ENCODE measurements at regions not wholly inside any gene's neighbourhood (a gene's known extent, or its start where the extent isn't known, plus 50 kb on each side); places are given as distances from the start of the nearest gene placed in this dataset.
A peak's percentile ranks its signal among the peaks of the same experiment; 100 is the strongest.
"Not testable (repeated sequence)": the region's sequence is repeated elsewhere in the genome, so short reads cannot be mapped to it uniquely, and the experiment has no call there.

DNA sequence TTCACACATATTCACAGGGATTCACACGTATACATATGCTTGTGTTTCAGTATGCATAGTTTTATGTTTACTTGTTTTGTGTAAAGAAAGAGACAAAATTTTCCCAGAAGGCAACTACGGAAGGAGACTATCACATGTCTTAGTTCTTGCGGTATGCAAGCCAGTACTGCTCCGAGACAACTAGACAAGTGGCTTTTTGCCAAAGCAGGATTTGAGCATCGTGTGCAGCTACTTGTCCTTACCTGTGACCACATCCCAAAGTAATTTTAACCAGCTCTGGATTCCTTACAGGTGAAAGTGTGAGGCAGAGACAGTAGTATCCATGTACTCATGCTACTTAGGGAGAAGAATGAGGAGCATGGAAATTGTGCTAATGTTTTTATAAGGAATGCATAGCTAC lies 591.4 kb upstream of the NR2F2 start:
- in situ Hi-C loops (cut with HindIII; ENCODE audit: low pct_ligation_motif_present, low pct_unique_long_range_greater_than_20kb, low sequenced_read_pairs): no loop called here
- no peak for DNase-seq

DNA sequence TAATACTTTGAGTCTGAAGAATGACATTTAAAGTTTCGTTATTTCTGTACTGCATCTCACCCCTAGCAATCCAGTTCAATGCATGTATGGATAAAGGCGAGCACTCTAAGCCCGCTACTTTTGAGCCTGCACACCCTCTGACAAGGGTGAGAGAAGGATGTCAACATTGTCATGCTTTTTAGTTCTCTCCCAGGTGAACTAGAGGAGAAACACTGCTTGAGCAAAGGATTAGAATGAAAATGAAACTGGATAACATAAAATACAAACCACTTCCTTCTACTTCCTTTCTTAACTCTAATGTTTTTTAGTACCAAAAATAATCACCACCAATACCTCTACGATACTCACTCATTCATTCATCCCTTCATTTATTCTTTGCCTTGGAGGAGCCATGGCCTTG lies 588.7 kb upstream of the NR2F2 start:
- DNase-seq: no peak
- in situ Hi-C loops (cut with HindIII; ENCODE audit: low pct_ligation_motif_present, low pct_unique_long_range_greater_than_20kb, low sequenced_read_pairs): no loop called here

DNA sequence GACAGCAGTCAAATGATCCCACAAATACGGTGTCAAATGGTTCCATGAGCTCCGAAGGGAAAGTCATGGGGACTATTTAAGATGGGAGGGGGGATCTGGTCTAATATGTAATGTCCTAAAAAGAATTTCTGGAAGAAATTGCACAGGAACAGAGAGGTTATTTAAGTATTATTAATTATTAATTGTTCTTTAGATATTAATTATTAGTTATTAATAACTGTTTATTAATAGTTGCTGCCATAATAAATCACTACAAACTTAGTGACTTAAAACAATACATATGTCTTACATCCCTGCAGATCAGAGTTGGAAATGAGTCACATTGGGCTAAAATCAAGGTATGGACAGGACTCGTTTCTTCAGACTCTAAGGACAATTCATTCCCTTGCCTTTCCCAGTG lies 588.2 kb upstream of the NR2F2 start:
- no peak for DNase-seq
- in situ Hi-C loops (cut with HindIII; ENCODE audit: low pct_ligation_motif_present, low pct_unique_long_range_greater_than_20kb, low sequenced_read_pairs): no loop called here

DNA sequence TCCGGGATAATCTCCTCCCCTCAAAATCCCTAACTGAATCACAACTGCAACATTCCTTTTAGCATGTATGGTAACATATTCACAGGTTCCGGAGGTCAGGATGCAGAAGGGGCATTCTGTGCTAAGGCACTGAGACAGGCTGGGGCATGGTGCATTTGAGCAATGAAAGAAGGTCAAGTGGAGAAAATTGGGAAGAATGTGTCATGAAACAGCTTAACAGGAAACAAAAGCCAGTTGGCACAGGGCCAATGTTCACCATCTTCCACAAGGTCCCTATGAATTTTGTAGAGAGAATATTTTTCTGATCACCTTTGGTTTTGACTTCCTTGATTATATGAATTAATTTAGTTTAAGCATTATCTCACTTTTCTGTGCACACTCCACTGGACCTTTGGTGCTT lies 587.7 kb upstream of the NR2F2 start:
- in situ Hi-C loops (cut with HindIII; ENCODE audit: low pct_ligation_motif_present, low pct_unique_long_range_greater_than_20kb, low sequenced_read_pairs): no loop called here
- no peak for DNase-seq

DNA sequence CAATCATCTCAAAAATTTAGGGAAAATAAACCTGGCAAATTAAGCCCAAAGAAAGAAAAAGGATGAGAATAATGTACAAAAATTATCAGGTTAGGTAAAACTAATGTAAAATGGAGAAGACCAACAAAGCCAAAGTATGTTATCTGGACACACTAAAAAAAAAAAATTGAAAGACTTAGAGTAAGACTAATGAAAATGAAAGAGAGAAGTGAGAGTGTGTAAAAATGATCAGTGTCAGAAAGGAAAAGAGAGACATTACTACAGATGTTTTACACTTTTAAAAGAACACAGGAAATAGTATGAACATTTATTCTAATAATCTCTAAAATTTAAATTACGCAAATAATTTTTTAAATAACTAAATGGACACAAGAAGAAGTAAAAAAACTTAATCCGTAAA lies 573.3 kb upstream of the NR2F2 start:
- in situ Hi-C loops (cut with HindIII; ENCODE audit: low pct_ligation_motif_present, low pct_unique_long_range_greater_than_20kb, low sequenced_read_pairs): no loop called here
- DNase-seq: no peak

DNA sequence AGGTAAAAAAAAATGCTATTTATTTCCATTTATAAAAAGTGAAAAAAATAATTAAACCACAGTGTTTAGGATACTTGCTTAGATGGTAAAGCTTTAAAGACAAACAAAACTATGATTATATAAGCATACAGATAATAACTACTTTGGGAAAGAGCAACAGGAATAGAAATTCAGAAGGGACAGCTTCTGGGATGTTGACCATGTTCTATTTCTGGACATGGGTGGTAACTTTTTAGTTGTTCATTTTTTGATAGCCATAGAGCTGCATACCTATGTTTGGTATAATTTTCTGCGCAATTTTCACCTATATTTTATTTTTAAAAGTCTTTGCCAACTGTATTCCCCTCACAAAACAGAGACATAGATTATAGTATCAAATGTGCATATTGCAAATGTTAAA lies 572.0 kb upstream of the NR2F2 start:
- no peak for DNase-seq
- in situ Hi-C loops (cut with HindIII; ENCODE audit: low pct_ligation_motif_present, low pct_unique_long_range_greater_than_20kb, low sequenced_read_pairs): no loop called here

DNA sequence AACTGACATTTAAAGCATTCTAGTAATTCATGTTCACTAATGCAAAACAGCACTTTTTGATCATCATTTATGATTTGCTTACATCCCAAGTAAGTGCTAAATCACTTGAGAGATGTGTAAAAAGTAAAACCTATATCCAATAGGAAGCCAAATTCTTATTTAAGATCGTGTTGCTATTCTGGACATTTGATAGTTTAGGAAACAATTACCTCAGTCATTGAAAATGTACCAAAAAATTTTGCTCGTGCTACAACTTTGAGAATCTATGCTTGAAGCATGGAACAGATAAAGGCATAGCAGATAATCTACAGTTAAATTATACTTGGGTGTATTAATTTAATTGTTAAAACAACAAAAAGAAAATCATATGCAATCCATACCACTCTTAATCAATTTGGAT lies 571.6 kb upstream of the NR2F2 start:
- in situ Hi-C loops (cut with HindIII; ENCODE audit: low pct_ligation_motif_present, low pct_unique_long_range_greater_than_20kb, low sequenced_read_pairs): no loop called here
- no peak for DNase-seq

DNA sequence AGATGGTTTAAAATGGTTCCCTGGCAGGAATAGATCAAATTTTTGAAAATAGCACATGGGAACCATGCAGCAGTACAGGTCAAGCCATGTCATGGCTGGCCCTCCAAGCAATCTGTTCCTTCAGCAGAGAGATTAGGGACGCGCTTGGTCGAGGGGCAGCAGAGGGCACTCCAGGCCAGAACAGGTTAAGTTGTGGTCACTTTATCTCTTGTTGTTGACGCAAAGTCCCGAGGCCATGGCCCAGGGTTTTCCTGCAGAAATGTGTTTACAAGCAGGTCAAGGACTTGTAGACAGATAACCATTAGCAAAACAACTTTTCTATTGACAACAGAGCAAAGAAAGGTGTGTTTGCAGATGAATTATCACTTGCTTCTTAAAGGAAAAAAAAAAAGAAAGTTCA lies 570.0 kb upstream of the NR2F2 start:
- peak; percentile 29 for DNase-seq
- in situ Hi-C loops (cut with HindIII; ENCODE audit: low pct_ligation_motif_present, low pct_unique_long_range_greater_than_20kb, low sequenced_read_pairs): no loop called here

DNA sequence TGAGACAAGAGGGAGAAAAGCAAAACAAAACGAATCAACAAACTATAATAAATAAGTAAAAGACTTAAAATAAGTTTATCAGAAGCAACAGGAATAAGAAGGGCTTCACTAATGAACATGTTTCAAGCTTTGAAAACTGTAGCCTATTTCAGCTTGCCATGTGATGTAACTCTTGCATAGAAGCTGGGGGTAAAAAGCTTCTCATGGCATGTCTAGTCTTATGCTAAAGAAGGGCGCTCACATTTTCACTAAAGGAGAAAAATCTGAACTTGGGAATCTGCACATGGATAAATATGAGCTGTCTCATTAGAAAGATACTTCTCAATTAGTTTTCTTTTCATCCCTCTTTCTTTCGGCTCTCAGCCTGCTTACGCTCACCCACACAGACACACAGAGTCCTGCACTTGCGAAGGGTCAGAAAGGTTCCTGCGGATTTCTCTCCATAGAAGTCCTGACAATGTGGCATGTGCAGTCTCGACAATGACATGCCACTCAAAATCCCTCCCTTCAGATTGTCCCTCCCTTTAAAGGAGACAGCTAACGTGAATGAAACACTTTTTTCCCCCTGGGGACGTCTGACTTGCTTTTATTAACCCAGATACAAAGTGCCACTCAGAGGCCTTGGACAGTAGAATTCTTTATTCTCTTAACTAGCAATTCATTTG lies 568.9 kb upstream of the NR2F2 start:
- no peak for DNase-seq
- in situ Hi-C loops (cut with HindIII; ENCODE audit: low pct_ligation_motif_present, low pct_unique_long_range_greater_than_20kb, low sequenced_read_pairs): no loop called here

DNA sequence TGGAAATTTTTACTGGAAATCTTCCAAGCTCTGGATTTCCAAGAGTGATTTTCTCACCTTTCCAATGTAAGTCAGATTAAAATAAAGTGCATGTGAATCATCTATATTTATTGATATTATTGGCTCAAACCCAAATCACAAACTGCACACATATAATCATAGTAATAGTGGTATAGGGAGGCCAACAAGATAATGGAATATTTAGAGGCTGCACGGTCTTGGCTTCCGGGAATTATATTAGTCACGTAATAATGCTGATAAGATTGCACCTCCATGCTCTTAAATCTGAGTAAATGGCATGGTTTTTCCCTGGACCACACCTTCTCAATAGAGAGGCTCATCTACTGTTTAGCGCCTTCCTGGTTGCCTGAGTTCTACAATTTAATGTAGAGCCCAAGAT lies 567.1 kb upstream of the NR2F2 start:
- DNase-seq: no peak
- in situ Hi-C loops (cut with HindIII; ENCODE audit: low pct_ligation_motif_present, low pct_unique_long_range_greater_than_20kb, low sequenced_read_pairs): no loop called here

DNA sequence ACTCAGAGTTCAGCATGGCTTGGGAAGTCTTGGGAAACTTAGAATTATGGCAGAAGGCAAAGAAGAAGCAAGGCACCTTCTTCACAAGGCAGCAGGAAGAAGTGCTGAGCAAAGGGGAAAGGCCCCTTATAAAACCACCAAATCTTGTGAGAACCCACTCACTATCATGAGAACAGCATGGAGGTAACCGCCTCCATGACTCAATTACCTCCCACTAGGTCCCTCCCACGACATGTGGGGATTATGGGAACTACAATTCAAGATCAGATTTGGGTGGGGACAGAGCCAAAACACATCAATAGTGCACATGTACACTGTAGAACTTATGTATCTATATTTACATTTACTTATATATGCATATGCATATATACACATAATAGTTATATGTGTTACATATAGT lies 565.3 kb upstream of the NR2F2 start:
- in situ Hi-C loops (cut with HindIII; ENCODE audit: low pct_ligation_motif_present, low pct_unique_long_range_greater_than_20kb, low sequenced_read_pairs): no loop called here
- no peak for DNase-seq

DNA sequence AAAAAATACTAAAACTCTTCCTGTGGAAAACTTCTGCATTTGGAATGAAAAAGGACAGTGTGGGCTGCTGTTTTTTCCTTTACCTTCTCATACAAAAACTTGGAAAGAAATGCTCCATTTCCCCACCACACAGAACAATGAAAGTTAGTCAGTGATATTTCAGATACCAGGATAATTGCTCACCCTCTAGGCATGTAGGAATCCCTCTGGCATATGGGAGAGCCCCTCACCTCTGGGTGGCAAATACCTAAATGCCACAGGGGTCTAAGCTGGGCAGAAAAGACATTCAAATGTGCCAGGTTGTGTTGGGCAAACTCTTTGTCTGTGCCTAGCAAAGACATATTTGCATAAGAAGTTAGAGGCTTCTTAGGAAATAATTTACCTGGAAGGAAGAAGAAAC lies 560.3 kb upstream of the NR2F2 start:
- peak; percentile 89 for DNase-seq
- in situ Hi-C loops (cut with HindIII; ENCODE audit: low pct_ligation_motif_present, low pct_unique_long_range_greater_than_20kb, low sequenced_read_pairs): no loop called here

DNA sequence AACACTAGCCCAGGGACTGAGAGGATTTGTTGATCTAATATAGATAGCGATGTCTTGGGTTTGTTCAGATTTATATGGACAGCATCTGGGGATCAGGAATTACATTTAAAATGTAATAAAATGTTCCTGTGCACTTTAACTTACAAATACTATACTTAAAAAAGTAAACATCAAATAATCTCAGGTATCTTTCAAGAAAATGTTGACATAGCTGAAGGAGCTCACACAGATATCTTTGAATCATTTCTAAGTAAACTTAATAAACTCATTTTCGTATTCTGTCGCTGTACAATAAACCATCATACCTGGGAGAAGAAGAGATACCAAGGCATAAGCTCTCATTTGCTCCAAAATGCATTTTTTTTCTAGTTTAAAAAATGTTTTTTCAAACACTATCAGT lies 557.5 kb upstream of the NR2F2 start:
- in situ Hi-C loops (cut with HindIII; ENCODE audit: low pct_ligation_motif_present, low pct_unique_long_range_greater_than_20kb, low sequenced_read_pairs): no loop called here
- DNase-seq: no peak

DNA sequence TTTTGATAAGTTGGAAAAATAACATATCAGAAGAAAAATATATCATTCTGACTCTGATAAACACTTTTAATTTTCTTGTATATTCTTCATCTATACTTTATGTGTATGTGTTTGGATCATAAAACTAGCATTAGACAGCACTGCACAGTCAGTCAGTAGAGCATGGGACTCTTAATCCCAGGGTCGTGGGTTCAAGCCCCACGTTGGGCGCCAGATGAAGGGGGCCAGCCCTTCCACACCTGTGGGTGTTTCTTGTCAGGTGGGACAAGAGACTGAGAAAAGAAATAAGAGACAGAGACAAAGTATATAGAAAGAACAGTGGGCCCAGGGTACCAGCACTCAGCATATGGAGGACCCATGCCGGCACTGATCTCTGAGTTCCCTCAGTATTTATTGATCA lies 546.0 kb upstream of the NR2F2 start:
- in situ Hi-C loops (cut with HindIII; ENCODE audit: low pct_ligation_motif_present, low pct_unique_long_range_greater_than_20kb, low sequenced_read_pairs): no loop called here
- DNase-seq: no peak

DNA sequence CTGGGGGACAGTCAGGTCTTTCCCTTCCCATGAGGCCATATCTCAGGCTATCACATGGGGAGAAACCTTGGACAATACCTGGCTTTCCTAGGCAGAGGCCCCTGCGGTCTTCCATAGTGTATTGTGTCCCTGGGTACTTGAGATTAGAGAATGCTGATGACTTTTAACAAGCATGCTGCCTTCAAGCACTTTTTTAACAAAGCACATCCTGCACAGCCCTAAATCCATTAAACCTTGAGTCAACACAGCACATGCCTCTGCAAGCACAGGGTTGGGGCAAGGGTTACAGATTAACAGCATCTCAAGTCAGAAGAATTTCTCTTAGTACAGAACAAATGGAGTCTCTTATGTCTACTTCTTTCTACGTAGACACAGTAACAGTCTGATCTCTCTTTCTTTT lies 545.2 kb upstream of the NR2F2 start:
- DNase-seq; in situ Hi-C loops (cut with HindIII; ENCODE audit: low pct_ligation_motif_present, low pct_unique_long_range_greater_than_20kb, low sequenced_read_pairs): not testable (repeated sequence)

DNA sequence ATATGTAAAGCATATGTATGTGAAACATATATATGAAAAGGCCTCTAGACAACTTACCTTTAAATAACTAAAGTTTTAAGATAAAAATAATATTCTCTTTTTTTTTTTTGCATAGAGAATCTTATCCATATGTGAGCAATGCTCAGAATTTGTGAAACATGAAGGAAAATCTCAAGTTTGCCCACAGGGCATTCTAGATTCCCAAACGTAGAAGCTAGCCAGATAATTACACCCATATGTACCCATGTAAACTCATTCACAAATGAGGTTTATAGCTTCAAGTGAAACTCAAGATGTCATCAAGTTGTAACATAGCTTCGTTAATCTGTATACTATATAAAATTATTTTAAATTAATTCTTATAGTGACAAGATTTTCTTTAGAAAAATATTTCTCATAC lies 537.3 kb upstream of the NR2F2 start:
- no peak for DNase-seq
- in situ Hi-C loops (cut with HindIII; ENCODE audit: low pct_ligation_motif_present, low pct_unique_long_range_greater_than_20kb, low sequenced_read_pairs): no loop called here

DNA sequence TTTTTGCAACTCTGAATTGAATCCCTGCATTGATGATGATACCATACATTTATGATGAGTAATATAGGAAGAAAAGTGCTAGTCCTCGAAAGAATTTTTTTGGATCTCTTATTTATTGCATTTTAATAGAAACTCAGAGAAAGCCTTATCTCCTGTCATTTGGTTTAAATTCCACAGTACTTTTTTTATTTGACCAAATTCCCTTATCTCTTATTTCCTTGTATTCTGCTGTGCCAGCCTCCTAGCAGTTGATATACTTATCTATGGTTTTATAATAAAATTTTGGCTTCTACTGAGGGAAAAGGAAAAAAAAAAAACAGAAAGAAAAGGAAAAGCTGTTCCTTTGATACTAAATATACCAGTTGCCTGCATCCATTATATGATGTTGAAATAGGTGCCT lies 535.1 kb upstream of the NR2F2 start:
- DNase-seq: no peak
- in situ Hi-C loops (cut with HindIII; ENCODE audit: low pct_ligation_motif_present, low pct_unique_long_range_greater_than_20kb, low sequenced_read_pairs): no loop called here

DNA sequence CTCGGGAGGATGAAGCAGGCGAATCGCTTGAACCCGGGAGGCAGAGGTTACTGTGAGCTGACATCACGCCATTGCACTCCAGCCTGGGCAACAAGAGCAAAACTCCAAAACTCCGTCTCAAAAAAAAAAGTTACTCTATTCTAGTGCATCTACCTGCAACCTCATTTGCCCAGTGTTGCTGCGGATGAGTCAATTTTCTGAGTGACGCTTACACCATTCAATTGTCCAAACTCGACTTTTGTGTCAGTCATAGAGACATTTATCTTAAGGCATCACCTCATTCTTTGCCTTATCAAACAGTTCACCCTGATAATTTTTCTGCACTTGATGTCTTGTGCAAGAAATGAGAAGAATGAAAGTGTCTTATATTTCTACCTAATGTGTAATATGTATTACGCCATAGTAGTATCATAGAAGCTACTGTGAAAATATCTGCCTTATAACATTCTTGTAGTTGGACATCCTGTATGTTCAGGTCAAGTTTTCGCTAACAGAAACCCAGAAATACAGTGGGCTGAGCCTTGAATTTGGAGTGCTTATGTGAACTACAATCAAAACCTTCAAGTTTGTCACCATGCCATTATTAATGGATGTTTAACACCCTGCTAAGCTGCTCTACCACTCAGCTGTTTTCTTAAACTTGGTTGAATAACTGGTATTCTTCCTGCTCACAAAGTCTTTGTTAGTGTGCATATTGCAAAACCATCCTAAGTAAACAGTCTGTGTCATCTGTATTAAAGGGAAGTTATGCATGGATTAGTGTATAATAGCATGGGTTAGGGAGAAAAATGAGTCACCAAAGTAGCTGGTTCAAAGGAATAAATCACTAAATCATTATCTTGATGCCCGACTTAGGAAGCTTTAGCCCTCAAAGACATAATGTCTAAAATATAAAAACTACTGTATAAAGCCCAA lies 531.0 kb upstream of the NR2F2 start:
- in situ Hi-C loops (cut with HindIII; ENCODE audit: low pct_ligation_motif_present, low pct_unique_long_range_greater_than_20kb, low sequenced_read_pairs): no loop called here
- peak; percentile 89 for DNase-seq

DNA sequence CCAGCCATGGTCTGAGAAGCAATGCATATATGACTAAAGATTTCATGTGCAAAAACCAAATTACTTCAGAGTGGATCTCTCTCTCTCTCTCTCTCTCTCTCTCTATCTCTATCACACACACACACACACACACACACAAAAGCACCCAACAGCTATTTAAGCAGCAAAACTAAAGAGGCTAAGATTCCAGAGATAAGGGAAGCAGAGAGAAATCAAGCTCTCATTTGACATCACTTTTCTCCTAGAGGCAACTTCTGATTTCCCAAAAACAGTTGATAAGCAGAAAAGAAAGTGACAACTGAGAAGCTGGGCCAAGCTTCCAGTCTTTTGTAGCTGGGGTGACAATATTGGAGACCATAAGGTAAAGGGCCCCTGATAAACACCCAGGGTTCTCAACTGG lies 526.0 kb upstream of the NR2F2 start:
- in situ Hi-C loops (cut with HindIII; ENCODE audit: low pct_ligation_motif_present, low pct_unique_long_range_greater_than_20kb, low sequenced_read_pairs): no loop called here
- DNase-seq: no peak

DNA sequence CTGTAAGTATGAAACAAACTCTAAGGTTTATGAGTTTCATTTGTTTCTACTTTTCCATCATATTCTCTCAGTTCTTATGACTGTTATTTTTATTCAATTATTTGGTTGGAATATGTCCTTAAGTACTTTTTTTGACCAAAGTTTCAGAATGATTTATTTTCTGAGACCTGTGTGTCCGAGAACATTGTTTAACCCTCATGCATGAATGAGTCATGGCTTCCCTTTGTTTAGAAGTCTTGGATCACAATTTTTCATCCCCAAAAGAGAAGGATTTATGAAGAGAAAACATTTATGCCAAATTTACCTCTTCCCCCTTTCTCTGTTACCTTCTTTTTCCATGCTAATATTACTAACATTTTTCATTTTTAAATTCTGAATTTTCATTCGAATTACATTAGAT lies 518.0 kb upstream of the NR2F2 start:
- no peak for DNase-seq
- in situ Hi-C loops (cut with HindIII; ENCODE audit: low pct_ligation_motif_present, low pct_unique_long_range_greater_than_20kb, low sequenced_read_pairs): no loop called here

Data from ACHN (cell line).